Fibroblast of peridontal ligament (primary cell): ENCODE measurements at regions not wholly inside any gene's neighbourhood (a gene's known extent, or its start where the extent isn't known, plus 50 kb on each side); places are given as distances from the start of the nearest gene placed in this dataset.
"Not testable (repeated sequence)": the region's sequence is repeated elsewhere in the genome, so short reads cannot be mapped to it uniquely, and the experiment has no call there.

Experiments
- DNase-seq: peaks from one replicate; pipeline ENCODE4 v3.0.0-alpha.2; 2010; ENCODE audit errors: extremely low read depth

- DNase-seq: peak; percentile 80
Measured at GRCh38 chr13:33340631-33341030, 55.1 kb upstream of the STARD13 start.

GRCh38 chr13:33341861-33342452, 56.4 kb upstream of the STARD13 start:
- no peak for DNase-seq

GRCh38 chr13:33345842-33346241, 60.3 kb upstream of the STARD13 start:
- DNase-seq: no peak

GRCh38 chr13:33347861-33348260, 62.3 kb upstream of the STARD13 start:
- no peak for DNase-seq

GRCh38 chr13:33348366-33348765, 62.8 kb upstream of the STARD13 start:
- DNase-seq: peak; percentile 48

GRCh38 chr13:33349288-33349985, 63.9 kb upstream of the STARD13 start:
- DNase-seq: no peak

- peak; percentile 35 for DNase-seq
Measured at GRCh38 chr13:33349986-33350826, 64.7 kb upstream of the STARD13 start.

- DNase-seq: peak; percentile 82
Measured at GRCh38 chr13:33351319-33351718, 65.8 kb upstream of the STARD13 start.

GRCh38 chr13:33352041-33352440, 66.5 kb upstream of the STARD13 start:
- DNase-seq: no peak

- no peak for DNase-seq
Measured at GRCh38 chr13:33352526-33352925, 67.0 kb upstream of the STARD13 start.

- DNase-seq: no peak
Measured at GRCh38 chr13:33353210-33353609, 67.7 kb upstream of the STARD13 start.

GRCh38 chr13:33353646-33354045, 68.1 kb upstream of the STARD13 start:
- no peak for DNase-seq

- DNase-seq: peak; percentile 82
Measured at GRCh38 chr13:33355201-33355895, 69.8 kb upstream of the STARD13 start.

GRCh38 chr13:33358076-33358475, 72.5 kb upstream of the STARD13 start:
- not testable (repeated sequence) for DNase-seq

GRCh38 chr13:33362986-33363727, 77.6 kb upstream of the STARD13 start:
- DNase-seq: no peak

- DNase-seq: no peak
Measured at GRCh38 chr13:33364192-33364591, 78.6 kb upstream of the STARD13 start.

GRCh38 chr13:33366469-33367062, 81.0 kb upstream of the STARD13 start:
- no peak for DNase-seq

GRCh38 chr13:33367171-33367895, 81.8 kb upstream of the STARD13 start:
- no peak for DNase-seq

- no peak for DNase-seq
Measured at GRCh38 chr13:33367926-33368325, 82.4 kb upstream of the STARD13 start.

- DNase-seq: no peak
Measured at GRCh38 chr13:33369073-33369472, 83.5 kb upstream of the STARD13 start.
